LNCaP clone FGC (cell line): ENCODE measurements at regions not wholly inside any gene's neighbourhood (a gene's known extent, or its start where the extent isn't known, plus 50 kb on each side); places are given as distances from the start of the nearest gene placed in this dataset.
"Not testable (repeated sequence)": the region's sequence is repeated elsewhere in the genome, so short reads cannot be mapped to it uniquely, and the experiment has no call there.

Experiments used
- DNase-seq: peaks from one replicate; pipeline ENCODE4 v3.0.0-alpha.2; 2011; ENCODE audit warnings: low read depth
- H3K4me3 ChIP-seq: 2 replicates; pipeline ENCODE4 v1.5.1; 2011; ENCODE audit warnings: mild to moderate bottlenecking, low read depth, low read length, control low read depth
- CTCF ChIP-seq: IDR thresholded peaks from 2 replicates; pipeline ENCODE4 v1.5.1; 2012; ENCODE audit warnings: mild to moderate bottlenecking; ENCODE audit not compliant: control insufficient read depth, insufficient read depth; ENCODE audit errors: extremely low read depth

- DNase-seq, result no peak
- TF ChIP-seq CTCF, result no peak
- H3K4me3 ChIP-seq, result no peak overlapping the region
Measured at GRCh38 chr5:51214746-51215145, 168.5 kb upstream of the ISL1 start.

DNA sequence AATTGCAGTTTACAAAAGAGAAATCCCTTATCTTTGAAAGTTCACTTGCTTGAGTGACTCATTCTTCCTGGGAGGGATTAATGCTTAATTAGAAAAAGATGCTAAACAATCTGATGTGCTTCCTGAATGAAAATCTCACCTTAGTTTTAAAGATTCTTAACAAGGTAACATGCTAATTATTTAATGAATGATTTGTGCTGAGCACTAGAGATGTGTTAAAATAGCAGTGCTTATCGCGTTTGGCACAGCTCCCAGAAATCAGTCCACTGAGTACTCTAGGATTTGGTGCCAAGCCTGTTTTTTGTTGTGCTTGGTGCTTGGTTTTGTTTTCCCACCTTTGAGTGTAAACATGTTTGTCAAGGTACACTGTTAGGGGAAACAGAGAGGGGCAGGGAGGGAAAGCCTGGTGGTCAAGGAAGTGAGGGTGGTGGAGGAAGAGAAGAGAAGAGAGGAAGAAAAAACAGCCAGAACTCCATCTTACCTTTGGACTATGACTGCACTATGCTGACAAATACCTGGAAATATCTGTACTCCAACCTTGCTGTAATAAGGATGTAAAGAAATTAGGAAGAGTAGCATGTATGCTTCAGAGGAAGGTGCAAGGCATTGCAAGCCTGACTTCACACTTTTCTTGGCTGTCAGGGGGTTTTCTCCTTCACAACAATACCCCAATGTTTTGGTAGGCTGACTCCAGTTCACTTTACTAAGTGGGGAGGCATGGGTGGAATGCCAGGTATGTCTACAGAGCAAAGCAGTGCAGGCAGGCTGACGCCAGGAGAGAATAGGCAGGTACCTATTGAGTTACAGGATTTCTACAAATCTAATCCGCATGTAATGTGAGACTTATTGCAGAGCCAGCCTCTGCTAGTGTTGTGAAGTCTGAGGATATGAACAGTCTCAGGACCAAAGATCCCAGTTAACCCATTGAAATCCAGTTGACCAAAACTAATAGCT lies 157.2 kb upstream of the ISL1 start:
- H3K4me3 ChIP-seq, result no peak overlapping the region
- no peak for TF ChIP-seq CTCF
- peak; percentile 11 for DNase-seq

- TF ChIP-seq CTCF, result no peak
- no peak overlapping the region for H3K4me3 ChIP-seq
- DNase-seq, result no peak
Measured at GRCh38 chr5:51227963-51228470, 155.2 kb upstream of the ISL1 start.

DNA sequence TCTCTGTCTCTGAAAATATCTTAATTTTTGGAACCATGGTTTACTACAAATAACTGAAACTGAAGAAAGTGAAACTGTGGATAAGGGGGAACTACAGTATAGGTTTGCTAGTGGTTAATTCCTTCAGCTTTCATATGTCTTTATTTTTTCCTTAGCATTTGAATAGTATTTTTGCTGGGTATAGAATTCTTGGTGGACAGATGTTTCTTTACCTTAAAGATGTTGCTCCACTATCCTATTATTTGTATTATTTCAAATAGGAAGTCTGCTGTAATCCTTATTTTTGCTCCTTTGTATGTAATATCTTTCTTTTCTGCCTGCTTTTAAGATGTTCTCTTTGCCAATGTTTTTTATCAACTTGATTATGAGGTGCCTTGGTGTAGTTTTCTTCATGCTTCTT lies 152.9 kb upstream of the ISL1 start:
- no peak for TF ChIP-seq CTCF
- H3K4me3 ChIP-seq, result no peak overlapping the region
- DNase-seq, result no peak

DNA sequence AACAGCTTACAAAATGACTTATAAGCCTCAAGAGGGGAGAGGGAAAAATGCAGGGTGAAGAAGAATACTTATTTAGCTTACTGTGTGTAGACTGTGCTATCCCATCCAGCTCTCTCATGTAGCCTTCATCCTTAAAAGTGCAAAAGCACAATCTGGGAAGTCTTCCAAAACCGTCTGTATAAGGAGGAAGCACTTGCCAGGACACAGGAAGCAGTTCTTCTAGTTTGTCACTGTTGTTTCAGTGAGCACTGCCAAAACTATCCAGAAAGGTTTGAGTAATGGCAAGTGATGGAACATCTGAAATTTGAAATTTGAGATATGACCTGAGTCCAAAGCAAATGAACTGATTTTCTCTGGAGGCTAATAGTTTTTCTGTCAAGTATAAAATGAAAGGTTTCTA lies 140.8 kb upstream of the ISL1 start:
- TF ChIP-seq CTCF, result no peak
- DNase-seq, result no peak
- no peak overlapping the region for H3K4me3 ChIP-seq

- not testable (repeated sequence) for DNase-seq, H3K4me3 ChIP-seq
Measured at GRCh38 chr5:51250957-51251356, 132.3 kb upstream of the ISL1 start.

DNA sequence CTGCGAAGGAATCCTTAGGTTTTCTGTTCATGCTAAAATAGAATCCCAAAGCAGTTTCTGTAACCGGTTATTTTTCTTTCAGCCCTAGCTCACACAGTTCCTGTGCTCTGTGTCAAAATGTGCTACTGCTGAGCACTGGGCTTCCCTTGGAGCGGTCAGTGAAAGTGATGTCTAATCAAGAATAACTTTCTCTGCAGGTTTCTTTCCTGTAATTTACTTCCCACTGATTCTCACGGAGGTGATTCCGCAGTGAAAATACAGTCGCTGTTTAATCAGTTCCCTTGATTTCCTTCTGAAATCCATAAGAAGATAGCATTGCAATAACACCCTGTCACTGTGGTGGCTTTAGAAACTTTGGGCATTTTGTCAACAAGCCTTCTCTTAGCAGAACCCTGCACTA lies 112.0 kb upstream of the ISL1 start:
- DNase-seq, result no peak
- TF ChIP-seq CTCF, result no peak
- no peak overlapping the region for H3K4me3 ChIP-seq
